GM12878 (cell line): ENCODE measurements at regions not wholly inside any gene's neighbourhood (a gene's known extent, or its start where the extent isn't known, plus 50 kb on each side); places are given as distances from the start of the nearest gene placed in this dataset.

Experiments used
- ATAC-seq: fragments of 200-7000 bp; cut with Tn5 transposase; 3 replicates; pipeline ENCODE4 v1.9.1; 2020; ENCODE audit warnings: mild to moderate bottlenecking, moderate library complexity
- BruUV-seq: library from RNA; stranded (reverse); fragments of 400-500 nt; replicated peaks from 2 replicates; lab custom pipeline; 2021; lab: Mats Ljungman, UMichigan
- CTCF ChIA-PET: fragments of 300-600 bp; sonication (Branson Sonifier 250); formaldehyde crosslinking; extraction: SDS; loops from one replicate; lab custom pipeline; 2021; ENCODE audit warnings: inconsistent platforms; lab: Yijun Ruan, JAX
- POLR2A ChIA-PET: fragments of 350-600 bp; formaldehyde crosslinking; extraction: SDS; loops from one replicate; lab custom pipeline; 2021; ENCODE audit warnings: inconsistent platforms; lab: Charles Lee
- RAD21 ChIA-PET: fragments of 300-600 bp; sonication (Branson Sonifier 250); formaldehyde crosslinking; loops from one replicate; lab custom pipeline; 2023; ENCODE audit warnings: antibody characterized with exemption; ENCODE audit not compliant: unreplicated experiment; lab: Charles Lee
- SMC1A ChIA-PET: fragments of 300-600 bp; sonication (Branson Sonifier 250); formaldehyde crosslinking; loops from one replicate; lab custom pipeline; 2023; ENCODE audit not compliant: unreplicated experiment, uncharacterized antibody; lab: Charles Lee
- DNase-seq: peaks from one replicate; pipeline ENCODE4 v3.0.0-alpha.2; 2011; ENCODE audit warnings: low read depth, low spot score
- FAIRE-seq: peaks from 3 replicates; lab custom pipeline; 2011; peaks lifted over from hg19 to GRCh38; lab: Jason Lieb, UNC
- H2AFZ ChIP-seq: 2 replicates; pipeline ENCODE4 v1.6.0; 2011; ENCODE audit warnings: low read depth, low read length, control low read depth; ENCODE audit not compliant: control insufficient read depth
- H3K27ac ChIP-seq: 2 replicates; pipeline ENCODE4 v1.5.1; 2011; ENCODE audit warnings: control low read depth; ENCODE audit not compliant: control insufficient read depth, insufficient read depth
- H3K27me3 ChIP-seq, 2 experiments: replicated peaks in 1 of 2; 2 replicates each; pipeline versions ENCODE4 v1.6.0 to v1.6.1; 2011; ENCODE audit warnings: low read length in 1 of 2; ENCODE audit not compliant: control insufficient read depth in 2 of 2, insufficient read depth in 2 of 2
- H3K36me3 ChIP-seq, 2 experiments: 2 replicates each; pipeline ENCODE4 v1.5.1; 2011; ENCODE audit warnings: low read length in 1 of 2; ENCODE audit not compliant: control insufficient read depth in 2 of 2, insufficient read depth in 2 of 2
- H3K4me1 ChIP-seq: 2 replicates; pipeline ENCODE4 v1.6.1; 2011; ENCODE audit warnings: mild to moderate bottlenecking, low read length, moderate library complexity, mixed read lengths; ENCODE audit not compliant: control insufficient read depth, insufficient read depth
- H3K4me2 ChIP-seq: 2 replicates; pipeline ENCODE4 v1.6.0; 2011; ENCODE audit warnings: control low read depth; ENCODE audit not compliant: control insufficient read depth, insufficient read depth
- H3K4me3 ChIP-seq: fragments of 200-600 bp; sonication (generic); 2 replicates; pipeline ENCODE4 v1.5.1; 2016
- H3K79me2 ChIP-seq: 2 replicates; pipeline ENCODE4 v1.6.0; 2011; ENCODE audit warnings: low read length; ENCODE audit not compliant: control insufficient read depth, insufficient read depth
- H3K9ac ChIP-seq: 2 replicates; pipeline ENCODE4 v1.8.0; 2011; ENCODE audit warnings: low read length, control low read depth, mixed read lengths; ENCODE audit not compliant: control insufficient read depth, insufficient read depth
- H3K9me3 ChIP-seq: replicated peaks from 3 replicates; pipeline ENCODE4 v1.5.1; 2011; ENCODE audit warnings: mild to moderate bottlenecking, low read length; ENCODE audit not compliant: control insufficient read depth, insufficient read depth
- H4K20me1 ChIP-seq: 2 replicates; pipeline ENCODE4 v1.6.0; 2011; ENCODE audit not compliant: control insufficient read depth, insufficient read depth
- BHLHE40 ChIP-seq, 2 experiments: fragments of 450-650 bp in 1 of 2; IDR thresholded peaks; 2 replicates each; pipeline ENCODE4 v1.6.1; 2011 to 2017; ENCODE audit warnings: low read depth in 2 of 2, borderline replicate concordance in 1 of 2, improper control_type of control experiment in 1 of 2, low read length in 1 of 2, mild to moderate bottlenecking in 1 of 2
- BRCA1 ChIP-seq: IDR thresholded peaks from 2 replicates; pipeline ENCODE4 v1.6.1; 2011; ENCODE audit warnings: low read depth, low read length, improper control_type of control experiment
- CREB1 ChIP-seq: IDR thresholded peaks from 2 replicates; pipeline ENCODE4 v1.6.1; 2012; ENCODE audit warnings: low read depth, mild to moderate bottlenecking, inconsistent platforms
- EED ChIP-seq: sonication (generic); IDR thresholded peaks from 2 replicates; pipeline ENCODE4 v1.6.1; 2016; ENCODE audit warnings: antibody characterized with exemption, low read depth
- EP300 ChIP-seq, 2 experiments: fragments of 150-350 bp in 1 of 2; IDR thresholded peaks; 2 replicates each; pipeline ENCODE4 v1.6.1; 2011 to 2012; ENCODE audit warnings: low read depth in 2 of 2, low read length in 2 of 2, borderline replicate concordance in 1 of 2, improper control_type of control experiment in 1 of 2, inconsistent platforms in 1 of 2; ENCODE audit not compliant: control insufficient read depth in 1 of 2
- HDAC6 ChIP-seq: fragments of 200-600 bp; sonication (generic); IDR thresholded peaks from one replicate; pipeline ENCODE4 v1.8.0; 2017; ENCODE audit warnings: antibody characterized with exemption; ENCODE audit not compliant: unreplicated experiment
- IRF4 ChIP-seq: IDR thresholded peaks from 2 replicates; pipeline ENCODE4 v1.6.1; 2011; ENCODE audit warnings: low read depth, low read length
- KDM1A ChIP-seq: fragments of 200-600 bp; sonication (generic); IDR thresholded peaks from 2 replicates; pipeline ENCODE4 v1.6.1; 2016; ENCODE audit warnings: borderline replicate concordance
- MEF2B ChIP-seq: fragments of 450-650 bp; IDR thresholded peaks from 2 replicates; pipeline ENCODE4 v1.6.1; 2018; ENCODE audit warnings: mild to moderate bottlenecking, moderate library complexity; ENCODE audit not compliant: partially characterized antibody, poor library complexity, severe bottlenecking
- NBN ChIP-seq: fragments of 450-650 bp; IDR thresholded peaks from 2 replicates; pipeline ENCODE4 v1.6.1; 2016
- PAX8 ChIP-seq: fragments of 450-650 bp; IDR thresholded peaks from 2 replicates; pipeline ENCODE4 v1.6.1; 2017; ENCODE audit warnings: mild to moderate bottlenecking, moderate library complexity
- RB1 ChIP-seq: fragments of 450-650 bp; formaldehyde crosslinking; IDR thresholded peaks from 2 replicates; pipeline ENCODE4 v1.6.1; 2017; ENCODE audit warnings: mild to moderate bottlenecking, borderline replicate concordance
- SREBF2 ChIP-seq: IDR thresholded peaks from 2 replicates; pipeline ENCODE4 v1.6.1; 2012; ENCODE audit warnings: mild to moderate bottlenecking, low read length
- STAT1 ChIP-seq: fragments of 450-650 bp; conservative IDR thresholded peaks from 2 replicates; pipeline ENCODE4 v1.6.1; 2014; ENCODE audit warnings: antibody characterized with exemption, mild to moderate bottlenecking
- SUZ12 ChIP-seq: fragments of 200-600 bp; sonication (generic); IDR thresholded peaks from one replicate; pipeline ENCODE4 v1.6.1; 2018; ENCODE audit warnings: antibody characterized with exemption, mild to moderate bottlenecking; ENCODE audit not compliant: unreplicated experiment
- ZBED1 ChIP-seq: IDR thresholded peaks from 2 replicates; pipeline ENCODE4 v1.6.1; 2016; ENCODE audit warnings: borderline replicate concordance
- ZBTB4 ChIP-seq: fragments of 450-650 bp; formaldehyde crosslinking; IDR thresholded peaks from 2 replicates; pipeline ENCODE4 v1.4.0; 2022; ENCODE audit warnings: mild to moderate bottlenecking, moderate library complexity
- WGBS: methylation state at CpG from one replicate; pipeline ENCODE4 v1.1.6; 2016; ENCODE audit warnings: low lambda C conversion rate; ENCODE audit not compliant: insufficient replicate concordance, insufficient coverage; ENCODE audit errors: missing lambda C conversion rate; 5-methylcytosine and 5-hydroxymethylcytosine counted together
- in situ Hi-C: fragments of 300-500 bp; cut with MboI; formaldehyde crosslinking; loops from 9 replicates; pipeline ENCODE4 v1.14.3; 2018; ENCODE audit warnings: mixed read lengths
- intact Hi-C: fragments of 100-400 bp; cut with micrococcal nuclease; formaldehyde crosslinking; loops from one replicate; pipeline ENCODE4 v1.14.2; 2022; ENCODE audit not compliant: unreplicated experiment
- TF ChIP-seq, protein P1 (sequence below): IDR thresholded peaks from 2 replicates; pipeline ENCODE4 v1.6.1; 2011; ENCODE audit warnings: borderline replicate concordance, low read depth, mild to moderate bottlenecking, moderate library complexity, mixed read lengths, low read length; ENCODE audit not compliant: insufficient read depth; ENCODE audit errors: extremely low read length
- TF ChIP-seq, protein P2 (sequence below): IDR thresholded peaks from 2 replicates; pipeline ENCODE4 v1.6.1; 2012; ENCODE audit warnings: low read depth, low read length, improper control_type of control experiment

GRCh38 chr6:134523903-134524650, 206.2 kb upstream of the SGK1 start (continued):
- TF ChIP-seq EP300 (IDR thresholded peaks at IDR 0.05; ENCODE audit: borderline replicate concordance in 1 of 2, control insufficient read depth in 1 of 2, low read depth in 2 of 2, low read length in 2 of 2) (no peak), BHLHE40 (IDR thresholded peaks at IDR 0.05; ENCODE audit: borderline replicate concordance in 1 of 2, low read depth in 2 of 2, low read length in 1 of 2) (no peak), RB1 (no peak), CREB1 (no peak), SREBF2 (no peak)
- TF ChIP-seq, protein P1, sequence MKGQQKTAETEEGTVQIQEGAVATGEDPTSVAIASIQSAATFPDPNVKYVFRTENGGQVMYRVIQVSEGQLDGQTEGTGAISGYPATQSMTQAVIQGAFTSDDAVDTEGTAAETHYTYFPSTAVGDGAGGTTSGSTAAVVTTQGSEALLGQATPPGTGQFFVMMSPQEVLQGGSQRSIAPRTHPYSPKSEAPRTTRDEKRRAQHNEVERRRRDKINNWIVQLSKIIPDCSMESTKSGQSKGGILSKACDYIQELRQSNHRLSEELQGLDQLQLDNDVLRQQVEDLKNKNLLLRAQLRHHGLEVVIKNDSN, result no peak

- H3K4me3 ChIP-seq, result no peak overlapping the region
- H3K9ac ChIP-seq, result no peak overlapping the region
- H3K36me3 ChIP-seq, result no peaks in the 10 kb centered on the region
- intact Hi-C loops (loop anchor here (10.0 kb wide), 1 partner anchor 348 kb away; no protein-coding TSS in a partner anchor), in situ Hi-C loops (no loop called here)
- H3K4me2 ChIP-seq, result no peak overlapping the region
- POLR2A ChIA-PET, result no interaction called here
- CTCF ChIA-PET, result interaction anchor here (1.2 kb wide), 1 partner anchor 10 kb away, joined by 3 read pairs; no protein-coding TSS in a partner anchor
- no peak for ATAC-seq
- H2AFZ ChIP-seq, result no peak overlapping the region
- no peaks in the 10 kb centered on the region for H3K4me1 ChIP-seq
- peaks cover 0 to 2% of the 10 kb centered on the region in 2 experiments; a peak in 2 of 4 replicates for H3K27me3 ChIP-seq
- RAD21 ChIA-PET, result interaction anchor here (1.4 kb wide), 1 partner anchor 9 kb away, joined by 3 read pairs; no protein-coding TSS in a partner anchor
- H4K20me1 ChIP-seq, result no peaks in the 10 kb centered on the region
- no peaks in the 10 kb centered on the region for H3K9me3 ChIP-seq
- no peak for DNase-seq
- SMC1A ChIA-PET, result interaction anchor here (0.7 kb wide), 1 partner anchor 67 kb away, joined by 4 read pairs; no protein-coding TSS in a partner anchor
- H3K79me2 ChIP-seq, result no peaks in the 10 kb centered on the region
- H3K27ac ChIP-seq, result no peak overlapping the region
- FAIRE-seq, result no peak
- no TSS peak for BruUV-seq
- 0% methylated on average over 1 of the region's 1 CpG for WGBS
- no peak for TF ChIP-seq MEF2B
- TF ChIP-seq NBN, result no peak
- TF ChIP-seq STAT1, result no peak
- no peak for TF ChIP-seq HDAC6
- TF ChIP-seq PAX8, result no peak
- TF ChIP-seq IRF4, result no peak
- TF ChIP-seq KDM1A, result no peak
- TF ChIP-seq ZBTB4 (CRISPR knock-in tag), result no peak
- TF ChIP-seq, protein P2, sequence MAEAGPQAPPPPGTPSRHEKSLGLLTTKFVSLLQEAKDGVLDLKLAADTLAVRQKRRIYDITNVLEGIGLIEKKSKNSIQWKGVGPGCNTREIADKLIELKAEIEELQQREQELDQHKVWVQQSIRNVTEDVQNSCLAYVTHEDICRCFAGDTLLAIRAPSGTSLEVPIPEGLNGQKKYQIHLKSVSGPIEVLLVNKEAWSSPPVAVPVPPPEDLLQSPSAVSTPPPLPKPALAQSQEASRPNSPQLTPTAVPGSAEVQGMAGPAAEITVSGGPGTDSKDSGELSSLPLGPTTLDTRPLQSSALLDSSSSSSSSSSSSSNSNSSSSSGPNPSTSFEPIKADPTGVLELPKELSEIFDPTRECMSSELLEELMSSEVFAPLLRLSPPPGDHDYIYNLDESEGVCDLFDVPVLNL, result no peak
- TF ChIP-seq ZBED1, result no peak
- no peak for TF ChIP-seq EED
- no peak for TF ChIP-seq SUZ12
- no peak for TF ChIP-seq BRCA1
These were observed 205.1 kb upstream of the SGK1 start for GRCh38 chr6:134523051-134523450.
